ENCODE measurements at regions not wholly inside any gene's neighbourhood (a gene's known extent, or its start where the extent isn't known, plus 50 kb on each side); places are given as distances from the start of the nearest gene placed in this dataset.

- TF ChIP-seq CTCF (IDR thresholded peaks at IDR 0.05) = no peak
- no peak for TF ChIP-seq POLR2A (IDR thresholded peaks at IDR 0.05)
Observed at GRCh38 chr7:22588351-22588750, 88.4 kb upstream of the STEAP1B start.

All from adrenal gland (tissue), 5 donors.